WTC11 (cell line): ENCODE measurements at regions not wholly inside any gene's neighbourhood (a gene's known extent, or its start where the extent isn't known, plus 50 kb on each side); places are given as distances from the start of the nearest gene placed in this dataset.

Experiments used
- JUN ChIP-seq: sonication (generic); formaldehyde crosslinking; IDR thresholded peaks from 2 replicates; pipeline ENCODE4 v1.8.0; 2023; ENCODE audit warnings: mild to moderate bottlenecking, missing genetic modification reagents
- MYBL2 ChIP-seq: sonication (generic); formaldehyde crosslinking; IDR thresholded peaks from 2 replicates; pipeline ENCODE4 v1.8.1; 2023; ENCODE audit warnings: mild to moderate bottlenecking, moderate library complexity, missing genetic modification reagents
- NR3C1 ChIP-seq: sonication (generic); formaldehyde crosslinking; conservative IDR thresholded peaks from 2 replicates; pipeline ENCODE4 v1.8.1; 2023; ENCODE audit warnings: low read depth, mild to moderate bottlenecking, missing genetic modification reagents
- TF ChIP-seq, protein P1 (sequence below): fragments of 200-600 bp; IDR thresholded peaks from 2 replicates; pipeline ENCODE4 v1.8.0; 2022; ENCODE audit warnings: antibody characterized with exemption
- TF ChIP-seq, protein P2 (sequence below): sonication (generic); formaldehyde crosslinking; IDR thresholded peaks from 2 replicates; pipeline ENCODE4 v1.8.1; 2022; ENCODE audit warnings: mild to moderate bottlenecking, moderate library complexity, missing genetic modification reagents
- TF ChIP-seq, protein P3 (sequence below): sonication (generic); formaldehyde crosslinking; IDR thresholded peaks from 2 replicates; pipeline ENCODE4 v1.8.1; 2023; ENCODE audit warnings: mild to moderate bottlenecking, missing genetic modification reagents, moderate library complexity
- TF ChIP-seq, protein P4 (sequence below): sonication (generic); formaldehyde crosslinking; IDR thresholded peaks from 2 replicates; pipeline ENCODE4 v1.8.1; 2023; ENCODE audit warnings: mild to moderate bottlenecking, missing genetic modification reagents
- TF ChIP-seq, protein P5 (sequence below): fragments of 250-450 bp; sonication (Bioruptor Pico); IDR thresholded peaks from 2 replicates; pipeline ENCODE4 v2.1.2; 2022; ENCODE audit warnings: mild to moderate bottlenecking, moderate library complexity

DNA sequence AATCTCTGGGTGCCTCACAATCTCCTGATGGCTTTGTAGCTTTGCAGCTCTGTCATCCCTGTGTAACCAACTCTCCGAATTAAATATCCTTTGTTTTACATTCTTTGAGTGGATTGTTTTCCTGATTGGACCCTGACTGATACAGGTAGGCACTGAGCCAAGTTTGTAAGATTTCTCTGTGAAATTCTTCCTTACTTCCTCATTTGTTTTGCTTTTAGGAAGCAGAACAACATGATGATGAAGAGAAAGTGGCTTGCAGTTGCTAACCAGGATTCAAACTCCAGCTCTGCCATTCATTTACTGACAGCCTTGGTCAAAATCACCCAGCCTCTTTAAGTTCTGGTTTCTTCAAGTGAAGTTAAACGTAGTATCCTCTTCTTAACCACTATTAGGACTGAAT lies 452.3 kb downstream of the OMA1 start:
- TF ChIP-seq, protein P1, sequence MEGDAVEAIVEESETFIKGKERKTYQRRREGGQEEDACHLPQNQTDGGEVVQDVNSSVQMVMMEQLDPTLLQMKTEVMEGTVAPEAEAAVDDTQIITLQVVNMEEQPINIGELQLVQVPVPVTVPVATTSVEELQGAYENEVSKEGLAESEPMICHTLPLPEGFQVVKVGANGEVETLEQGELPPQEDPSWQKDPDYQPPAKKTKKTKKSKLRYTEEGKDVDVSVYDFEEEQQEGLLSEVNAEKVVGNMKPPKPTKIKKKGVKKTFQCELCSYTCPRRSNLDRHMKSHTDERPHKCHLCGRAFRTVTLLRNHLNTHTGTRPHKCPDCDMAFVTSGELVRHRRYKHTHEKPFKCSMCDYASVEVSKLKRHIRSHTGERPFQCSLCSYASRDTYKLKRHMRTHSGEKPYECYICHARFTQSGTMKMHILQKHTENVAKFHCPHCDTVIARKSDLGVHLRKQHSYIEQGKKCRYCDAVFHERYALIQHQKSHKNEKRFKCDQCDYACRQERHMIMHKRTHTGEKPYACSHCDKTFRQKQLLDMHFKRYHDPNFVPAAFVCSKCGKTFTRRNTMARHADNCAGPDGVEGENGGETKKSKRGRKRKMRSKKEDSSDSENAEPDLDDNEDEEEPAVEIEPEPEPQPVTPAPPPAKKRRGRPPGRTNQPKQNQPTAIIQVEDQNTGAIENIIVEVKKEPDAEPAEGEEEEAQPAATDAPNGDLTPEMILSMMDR = no peak
- TF ChIP-seq, protein P2, sequence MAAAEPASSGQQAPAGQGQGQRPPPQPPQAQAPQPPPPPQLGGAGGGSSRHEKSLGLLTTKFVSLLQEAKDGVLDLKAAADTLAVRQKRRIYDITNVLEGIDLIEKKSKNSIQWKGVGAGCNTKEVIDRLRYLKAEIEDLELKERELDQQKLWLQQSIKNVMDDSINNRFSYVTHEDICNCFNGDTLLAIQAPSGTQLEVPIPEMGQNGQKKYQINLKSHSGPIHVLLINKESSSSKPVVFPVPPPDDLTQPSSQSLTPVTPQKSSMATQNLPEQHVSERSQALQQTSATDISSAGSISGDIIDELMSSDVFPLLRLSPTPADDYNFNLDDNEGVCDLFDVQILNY = no peak
- TF ChIP-seq JUN (no peak), NR3C1 (CRISPR knock-in tag) (no peak), MYBL2 (CRISPR knock-in tag) (no peak)
- TF ChIP-seq, protein P3, sequence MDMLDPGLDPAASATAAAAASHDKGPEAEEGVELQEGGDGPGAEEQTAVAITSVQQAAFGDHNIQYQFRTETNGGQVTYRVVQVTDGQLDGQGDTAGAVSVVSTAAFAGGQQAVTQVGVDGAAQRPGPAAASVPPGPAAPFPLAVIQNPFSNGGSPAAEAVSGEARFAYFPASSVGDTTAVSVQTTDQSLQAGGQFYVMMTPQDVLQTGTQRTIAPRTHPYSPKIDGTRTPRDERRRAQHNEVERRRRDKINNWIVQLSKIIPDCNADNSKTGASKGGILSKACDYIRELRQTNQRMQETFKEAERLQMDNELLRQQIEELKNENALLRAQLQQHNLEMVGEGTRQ = no peak
- TF ChIP-seq, protein P4, sequence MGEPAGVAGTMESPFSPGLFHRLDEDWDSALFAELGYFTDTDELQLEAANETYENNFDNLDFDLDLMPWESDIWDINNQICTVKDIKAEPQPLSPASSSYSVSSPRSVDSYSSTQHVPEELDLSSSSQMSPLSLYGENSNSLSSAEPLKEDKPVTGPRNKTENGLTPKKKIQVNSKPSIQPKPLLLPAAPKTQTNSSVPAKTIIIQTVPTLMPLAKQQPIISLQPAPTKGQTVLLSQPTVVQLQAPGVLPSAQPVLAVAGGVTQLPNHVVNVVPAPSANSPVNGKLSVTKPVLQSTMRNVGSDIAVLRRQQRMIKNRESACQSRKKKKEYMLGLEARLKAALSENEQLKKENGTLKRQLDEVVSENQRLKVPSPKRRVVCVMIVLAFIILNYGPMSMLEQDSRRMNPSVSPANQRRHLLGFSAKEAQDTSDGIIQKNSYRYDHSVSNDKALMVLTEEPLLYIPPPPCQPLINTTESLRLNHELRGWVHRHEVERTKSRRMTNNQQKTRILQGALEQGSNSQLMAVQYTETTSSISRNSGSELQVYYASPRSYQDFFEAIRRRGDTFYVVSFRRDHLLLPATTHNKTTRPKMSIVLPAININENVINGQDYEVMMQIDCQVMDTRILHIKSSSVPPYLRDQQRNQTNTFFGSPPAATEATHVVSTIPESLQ (CRISPR knock-in tag) = no peak
- TF ChIP-seq, protein P5, sequence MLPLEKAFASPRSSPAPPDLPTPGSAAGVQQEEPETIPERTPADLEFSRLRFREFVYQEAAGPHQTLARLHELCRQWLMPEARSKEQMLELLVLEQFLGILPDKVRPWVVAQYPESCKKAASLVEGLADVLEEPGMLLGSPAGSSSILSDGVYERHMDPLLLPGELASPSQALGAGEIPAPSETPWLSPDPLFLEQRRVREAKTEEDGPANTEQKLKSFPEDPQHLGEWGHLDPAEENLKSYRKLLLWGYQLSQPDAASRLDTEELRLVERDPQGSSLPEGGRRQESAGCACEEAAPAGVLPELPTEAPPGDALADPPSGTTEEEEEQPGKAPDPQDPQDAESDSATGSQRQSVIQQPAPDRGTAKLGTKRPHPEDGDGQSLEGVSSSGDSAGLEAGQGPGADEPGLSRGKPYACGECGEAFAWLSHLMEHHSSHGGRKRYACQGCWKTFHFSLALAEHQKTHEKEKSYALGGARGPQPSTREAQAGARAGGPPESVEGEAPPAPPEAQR (CRISPR knock-in tag) = no peak
